Type B pancreatic cell (in vitro differentiated cells): ENCODE measurements at regions not wholly inside any gene's neighbourhood (a gene's known extent, or its start where the extent isn't known, plus 50 kb on each side); places are given as distances from the start of the nearest gene placed in this dataset.

ENCODE experiments used
- DNase-seq: peaks from one replicate; pipeline ENCODE4 v3.0.0; 2021; ENCODE audit warnings: mixed read lengths; ENCODE audit not compliant: unreplicated experiment; ENCODE audit errors: extremely low spot score
- H3K27ac Mint-ChIP-seq: 2 replicates; pipeline ENCODE4 v1.8.0; 2021; ENCODE audit warnings: mild to moderate bottlenecking, mixed read lengths
- H3K27me3 Mint-ChIP-seq: 2 replicates; pipeline ENCODE4 v1.8.0; 2021; ENCODE audit warnings: mixed read lengths
- H3K36me3 Mint-ChIP-seq: 2 replicates; pipeline ENCODE4 v1.8.0; 2021; ENCODE audit warnings: mixed read lengths
- H3K4me1 Mint-ChIP-seq: one replicate; pipeline ENCODE4 v1.8.0; 2021; ENCODE audit warnings: mixed read lengths; ENCODE audit not compliant: unreplicated experiment
- H3K4me3 Mint-ChIP-seq: 2 replicates; pipeline ENCODE4 v1.8.0; 2021; ENCODE audit warnings: mild to moderate bottlenecking, mixed read lengths
- H3K9me3 Mint-ChIP-seq: 2 replicates; pipeline ENCODE4 v1.8.0; 2021; ENCODE audit warnings: mixed read lengths
- CTCF ChIP-seq: fragments of 200-600 bp; sonication (generic); conservative IDR thresholded peaks from 2 replicates; pipeline ENCODE4 v1.5.0; 2021; ENCODE audit warnings: antibody characterized with exemption, mild to moderate bottlenecking

- H3K9me3 Mint-ChIP-seq = no peaks in the 10 kb centered on the region
Measured at GRCh38 chr20:60510356-60510755, 552.1 kb downstream of the CDH26 start.

GRCh38 chr20:60512443-60512842 is 554.2 kb downstream of the CDH26 start:
- no peak overlapping the region for H3K4me3 Mint-ChIP-seq
- H3K27me3 Mint-ChIP-seq = peaks cover 16% of the 10 kb centered on the region
- no peak for TF ChIP-seq CTCF
- H3K27ac Mint-ChIP-seq = no peak overlapping the region
- no peaks in the 10 kb centered on the region for H3K36me3 Mint-ChIP-seq
- no peak for DNase-seq
- peaks cover 4% of the 10 kb centered on the region for H3K4me1 Mint-ChIP-seq
- no peaks in the 10 kb centered on the region for H3K9me3 Mint-ChIP-seq

More at GRCh38 chr20:60510356-60510755, 552.1 kb downstream of the CDH26 start:
- no peak for DNase-seq
- no peak for TF ChIP-seq CTCF
- no peak overlapping the region for H3K27ac Mint-ChIP-seq
- H3K4me3 Mint-ChIP-seq = no peak overlapping the region
- H3K36me3 Mint-ChIP-seq = no peaks in the 10 kb centered on the region
- peaks cover 4% of the 10 kb centered on the region for H3K4me1 Mint-ChIP-seq
- H3K27me3 Mint-ChIP-seq = peaks cover 20% of the 10 kb centered on the region

- peaks cover 4% of the 10 kb centered on the region for H3K4me1 Mint-ChIP-seq
- H3K4me3 Mint-ChIP-seq = no peak overlapping the region
- no peak overlapping the region for H3K27ac Mint-ChIP-seq
- H3K36me3 Mint-ChIP-seq = no peaks in the 10 kb centered on the region
- DNase-seq = no peak
- no peaks in the 10 kb centered on the region for H3K9me3 Mint-ChIP-seq
- TF ChIP-seq CTCF = no peak
- peaks cover 14% of the 10 kb centered on the region for H3K27me3 Mint-ChIP-seq
Measured at GRCh38 chr20:60513141-60513540, 554.9 kb downstream of the CDH26 start.

- no peak for DNase-seq
- no peak overlapping the region for H3K27ac Mint-ChIP-seq
- H3K4me1 Mint-ChIP-seq = peaks cover 4% of the 10 kb centered on the region
- H3K9me3 Mint-ChIP-seq = no peaks in the 10 kb centered on the region
- H3K36me3 Mint-ChIP-seq = no peaks in the 10 kb centered on the region
- H3K4me3 Mint-ChIP-seq = no peak overlapping the region
- no peak for TF ChIP-seq CTCF
- peaks cover 5% of the 10 kb centered on the region for H3K27me3 Mint-ChIP-seq
Measured at GRCh38 chr20:60516442-60516841, 558.2 kb downstream of the CDH26 start.

- Mint-ChIP-seq H3K4me3 (no peak overlapping the region), H3K4me1 (peaks cover 2% of the 10 kb centered on the region), H3K9me3 (no peaks in the 10 kb centered on the region), H3K36me3 (no peaks in the 10 kb centered on the region), H3K27ac (no peak overlapping the region), H3K27me3 (peaks cover 9% of the 10 kb centered on the region)
- TF ChIP-seq CTCF = no peak
- DNase-seq = no peak
Measured at GRCh38 chr20:60518022-60518421, 559.8 kb downstream of the CDH26 start.

- Mint-ChIP-seq H3K9me3 (no peaks in the 10 kb centered on the region), H3K4me3 (no peak overlapping the region), H3K27ac (no peak overlapping the region), H3K36me3 (no peaks in the 10 kb centered on the region), H3K27me3 (peaks cover 27% of the 10 kb centered on the region), H3K4me1 (no peaks in the 10 kb centered on the region)
- no peak for TF ChIP-seq CTCF
- DNase-seq = no peak
Measured at GRCh38 chr20:60525397-60525796, 567.2 kb downstream of the CDH26 start.
